Superior temporal gyrus (tissue), 1 donor: ENCODE measurements at regions not wholly inside any gene's neighbourhood (a gene's known extent, or its start where the extent isn't known, plus 50 kb on each side); places are given as distances from the start of the nearest gene placed in this dataset.
"Not testable (repeated sequence)": the region's sequence is repeated elsewhere in the genome, so short reads cannot be mapped to it uniquely, and the experiment has no call there.

Experiments used
- DNase-seq: peaks from one replicate; pipeline ENCODE4 v3.0.0-alpha.2; 2016; ENCODE audit errors: extremely low spot score

DNA sequence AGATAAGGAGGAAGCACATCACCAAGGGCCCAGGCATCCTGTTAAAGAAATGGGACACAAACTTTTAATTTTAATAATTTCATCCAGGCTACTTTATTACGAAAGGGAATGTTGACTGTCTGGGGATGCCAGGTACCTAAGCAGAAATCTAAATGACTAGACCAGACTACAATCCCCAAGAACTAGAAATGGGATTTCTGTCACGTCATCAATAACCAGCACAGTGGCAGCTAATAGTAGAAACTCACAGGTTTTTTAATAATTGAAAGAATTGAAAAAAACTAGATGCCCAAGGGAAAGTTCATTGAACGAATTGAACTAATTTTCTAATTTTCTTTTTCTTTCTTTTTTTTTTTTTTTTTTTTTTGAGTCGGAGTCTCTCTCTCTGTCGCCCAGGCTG lies 789.3 kb downstream of the IGSF11 start:
- DNase-seq: no peak

GRCh38 chr3:118258850-118259249 lies 775.8 kb downstream of the IGSF11 start:
- DNase-seq: not testable (repeated sequence)

DNA sequence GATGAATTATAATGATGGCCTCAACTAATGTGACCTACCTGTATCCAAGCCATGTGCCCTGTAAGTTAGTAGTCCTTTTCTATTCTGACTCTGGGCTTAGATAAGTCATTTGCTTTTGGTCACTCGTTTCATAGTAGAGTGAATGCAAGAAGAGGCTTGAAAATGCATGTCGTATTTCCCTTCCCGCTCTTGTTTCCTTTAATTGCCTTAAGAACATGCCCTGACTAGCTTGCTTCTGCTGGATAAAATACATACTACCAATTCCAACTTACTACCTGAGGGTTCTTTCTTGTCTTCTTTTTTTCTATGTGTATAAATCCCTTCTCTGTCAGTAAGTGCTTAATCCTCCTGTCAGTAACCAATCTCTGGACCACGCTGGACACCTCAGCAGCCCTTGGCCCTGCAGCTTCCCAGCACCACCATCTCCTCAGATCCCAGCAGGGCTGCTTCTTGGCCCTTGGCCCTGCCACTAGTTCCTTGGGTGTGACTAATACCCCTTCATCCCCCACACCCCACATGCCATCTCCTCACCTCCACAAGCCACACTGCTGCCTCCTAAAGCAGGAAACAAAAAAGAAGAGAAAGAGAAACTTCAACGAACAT lies 771.7 kb downstream of the IGSF11 start:
- DNase-seq: no peak

DNA sequence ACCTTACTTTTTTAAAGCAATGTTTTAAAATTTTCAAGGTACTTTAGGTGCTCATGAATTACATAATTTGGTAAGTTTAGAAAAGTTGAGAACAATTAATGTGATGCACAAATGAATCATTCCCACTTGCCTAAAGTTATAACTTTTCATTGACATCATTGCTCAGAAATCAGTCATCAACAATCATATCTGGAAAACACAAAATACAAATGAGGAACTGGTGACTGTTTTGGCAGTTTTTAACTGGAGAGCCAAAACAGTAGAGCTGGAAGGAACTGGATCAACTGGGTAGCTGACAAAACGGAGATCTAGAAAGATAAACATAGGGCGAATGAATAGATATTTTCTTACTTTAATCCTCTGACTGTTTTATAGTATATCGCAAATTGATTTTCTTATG lies 767.1 kb downstream of the IGSF11 start:
- DNase-seq: no peak

DNA sequence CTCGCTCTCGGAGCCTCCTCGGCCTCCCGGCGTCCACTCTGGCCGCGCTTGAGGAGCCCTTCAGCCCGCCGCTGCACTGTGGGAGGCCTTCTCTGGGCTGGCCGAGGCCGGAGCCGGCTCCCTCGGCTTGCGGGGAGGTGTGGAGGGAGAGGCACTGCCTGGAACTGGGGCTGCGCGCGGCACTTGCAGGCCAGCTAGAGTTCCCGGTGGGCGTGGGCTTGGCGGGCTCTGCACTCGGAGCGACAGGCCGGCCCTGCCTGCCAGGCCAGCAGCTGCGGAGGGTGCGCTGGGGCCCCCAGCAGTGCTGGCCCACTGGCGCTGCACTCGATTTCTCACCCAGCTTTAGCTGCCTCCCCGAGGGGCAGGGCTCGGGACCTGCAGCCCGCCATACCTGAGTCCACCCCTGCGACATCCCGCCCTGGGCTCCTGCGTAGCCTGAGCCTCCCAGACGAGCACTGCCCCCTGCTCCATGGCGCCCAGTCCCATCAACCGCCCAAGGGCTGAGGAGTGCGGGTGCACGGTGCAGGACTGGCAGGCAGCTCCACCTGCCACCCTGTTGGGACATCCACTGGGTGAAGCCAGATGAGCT lies 765.0 kb downstream of the IGSF11 start:
- DNase-seq: no peak

GRCh38 chr3:118272991-118273390 lies 761.7 kb downstream of the IGSF11 start:
- DNase-seq: peak; percentile 65

DNA sequence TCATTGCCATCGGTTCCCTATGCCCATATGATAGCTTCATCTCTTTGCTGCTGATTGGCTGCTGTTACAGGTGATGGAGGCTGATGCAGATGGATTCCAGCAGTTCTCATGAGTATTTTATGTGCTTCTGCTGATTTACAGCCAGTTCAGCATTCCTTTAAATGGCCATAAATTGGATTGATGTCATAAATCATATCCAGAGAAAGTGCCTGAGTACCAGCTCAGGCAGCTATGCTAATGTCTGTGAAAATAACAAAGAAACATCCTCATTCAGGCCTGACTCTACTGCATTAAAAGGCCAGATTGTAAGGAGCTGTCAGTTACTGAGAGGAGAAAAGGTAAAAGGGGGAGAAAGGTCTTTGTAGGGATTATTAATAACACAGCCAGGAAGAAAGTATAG lies 756.8 kb downstream of the IGSF11 start:
- DNase-seq: no peak

DNA sequence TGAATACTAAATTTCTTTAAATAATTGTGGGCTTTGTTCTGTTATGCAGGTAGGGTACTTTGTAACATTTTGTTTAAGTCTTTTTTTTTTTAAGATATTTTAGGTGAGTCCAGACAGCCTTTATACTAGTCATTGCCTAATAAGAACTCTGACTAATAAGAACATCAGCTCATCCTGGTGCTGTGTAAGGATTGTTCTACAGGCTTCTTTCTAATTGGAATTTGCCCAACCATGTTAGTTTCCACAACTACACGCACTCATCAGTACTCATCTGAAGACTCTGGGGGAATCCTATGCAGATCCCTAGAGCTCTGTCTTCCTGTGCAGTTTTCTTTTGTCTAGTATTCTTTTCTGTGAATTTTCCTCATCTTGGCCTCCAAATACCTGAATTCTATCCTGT lies 741.8 kb downstream of the IGSF11 start:
- no peak for DNase-seq

- DNase-seq: no peak
These were observed 736.5 kb downstream of the IGSF11 start for GRCh38 chr3:118298133-118298532.

- no peak for DNase-seq
These were observed 730.1 kb downstream of the IGSF11 start for GRCh38 chr3:118304557-118304956.

GRCh38 chr3:118332699-118333098 lies 701.9 kb downstream of the IGSF11 start:
- no peak for DNase-seq

DNA sequence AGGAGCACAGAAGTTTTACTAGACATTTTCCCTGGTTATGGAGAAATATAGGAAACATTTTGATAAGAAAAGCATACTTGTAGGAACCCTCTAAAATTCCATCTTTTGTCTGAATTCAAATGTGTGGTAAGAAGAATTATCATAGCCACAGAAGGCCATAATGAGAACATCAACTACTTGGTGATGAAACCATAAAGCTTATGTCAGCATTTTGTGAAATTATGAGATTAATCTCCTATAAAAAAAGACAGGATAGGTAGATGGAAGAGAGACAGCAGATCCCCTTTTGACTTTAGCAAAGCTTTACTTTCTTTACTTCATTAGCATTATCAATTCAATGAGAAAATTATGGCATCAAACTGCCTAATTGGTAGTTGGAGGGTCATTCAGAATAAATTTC lies 697.0 kb downstream of the IGSF11 start:
- DNase-seq: no peak

GRCh38 chr3:118347396-118348168 lies 687.1 kb downstream of the IGSF11 start:
- DNase-seq: no peak

GRCh38 chr3:118348169-118348557 lies 686.5 kb downstream of the IGSF11 start:
- DNase-seq: no peak

GRCh38 chr3:118354556-118354955 lies 680.1 kb downstream of the IGSF11 start:
- DNase-seq: no peak

GRCh38 chr3:118369892-118370491 lies 664.7 kb downstream of the IGSF11 start:
- no peak for DNase-seq

GRCh38 chr3:118380576-118380975 lies 654.1 kb downstream of the IGSF11 start:
- no peak for DNase-seq

DNA sequence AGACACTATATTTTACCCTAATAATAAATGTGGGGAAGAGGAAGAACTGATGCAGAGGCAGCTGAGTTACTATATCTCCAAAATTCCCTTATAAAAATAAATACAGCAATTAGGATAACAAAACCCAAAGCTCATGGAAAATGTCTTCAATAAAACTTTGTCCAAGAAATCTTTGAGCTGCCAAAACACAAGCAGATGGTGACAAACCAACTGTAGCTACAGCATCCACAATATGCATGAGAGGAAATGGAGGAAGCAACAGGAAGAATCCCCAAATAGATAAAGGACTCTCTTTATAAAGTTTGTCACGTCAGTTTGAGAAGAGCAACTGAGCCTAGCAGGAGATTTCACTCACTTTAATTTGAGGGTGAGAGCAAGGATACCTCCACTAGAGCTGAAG lies 638.2 kb downstream of the IGSF11 start:
- no peak for DNase-seq

GRCh38 chr3:118400086-118400485 lies 634.6 kb downstream of the IGSF11 start:
- no peak for DNase-seq

- DNase-seq: no peak
These were observed 633.8 kb downstream of the IGSF11 start for GRCh38 chr3:118400886-118401285.

- no peak for DNase-seq
These were observed 632.8 kb downstream of the IGSF11 start for GRCh38 chr3:118401887-118402286.

DNA sequence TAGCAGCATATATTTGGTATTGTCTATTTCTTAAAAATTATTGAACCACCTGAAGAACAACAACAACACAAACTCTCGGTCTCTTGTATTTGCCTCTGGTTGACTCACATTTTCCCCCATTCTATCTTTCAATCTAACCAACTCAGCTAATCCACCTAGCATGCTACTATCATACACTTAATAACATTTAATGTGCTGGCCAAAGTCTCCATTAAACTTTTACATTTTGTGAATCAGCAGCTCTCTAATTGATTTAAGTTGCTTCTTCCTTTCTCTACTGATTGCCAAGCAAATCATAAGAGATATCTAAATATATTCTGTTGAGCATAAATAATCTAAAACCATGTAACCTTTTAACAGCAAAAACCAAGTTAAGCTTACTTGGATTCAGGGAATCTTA lies 631.7 kb downstream of the IGSF11 start:
- no peak for DNase-seq

- DNase-seq: no peak
These were observed 628.1 kb downstream of the IGSF11 start for GRCh38 chr3:118406562-118406961.
